ENCODE measurements at regions not wholly inside any gene's neighbourhood (a gene's known extent, or its start where the extent isn't known, plus 50 kb on each side); places are given as distances from the start of the nearest gene placed in this dataset.

DNA sequence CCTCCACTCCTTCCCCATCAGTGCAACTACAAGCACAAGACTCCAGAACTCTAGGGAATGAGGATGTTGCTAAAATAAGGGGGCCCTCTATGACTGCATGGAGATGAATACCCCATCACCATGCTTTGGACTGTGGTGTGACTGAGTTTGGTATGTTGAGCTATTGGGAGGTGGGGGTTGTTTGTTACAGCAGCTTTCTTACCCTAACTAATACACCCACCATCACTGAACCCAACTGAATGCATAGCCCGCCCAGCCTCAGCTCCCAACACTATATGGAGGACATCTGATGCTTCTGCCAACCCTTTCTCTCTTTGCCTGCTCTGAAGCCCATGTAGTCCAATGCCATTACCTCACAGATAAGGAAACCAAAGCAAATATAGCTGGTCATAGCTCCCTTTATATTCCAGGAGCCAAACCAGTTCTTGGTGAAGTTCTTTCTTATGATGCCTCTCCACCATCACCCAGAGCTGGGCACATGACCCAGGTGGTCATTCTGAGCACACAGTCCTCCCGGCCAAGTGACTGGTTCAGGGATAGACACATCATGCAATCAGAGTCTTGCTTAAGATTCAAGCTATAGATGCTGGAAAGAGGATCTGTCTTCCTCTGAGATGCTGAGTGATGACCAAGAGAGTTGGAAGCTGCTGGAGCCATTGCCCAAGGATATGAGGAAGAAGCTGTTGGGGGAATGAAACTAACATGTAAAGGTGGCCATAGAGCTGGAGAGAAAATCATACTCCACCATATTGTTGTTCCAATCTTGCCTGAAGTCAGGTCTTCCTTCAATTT lies 155.6 kb upstream of the HAAO start:
- no peak for DNase-seq

- no peak for DNase-seq
Measured at GRCh38 chr2:42944779-42945415, 152.5 kb upstream of the HAAO start.

GRCh38 chr2:42942990-42943493 lies 150.7 kb upstream of the HAAO start:
- no peak for DNase-seq

DNA sequence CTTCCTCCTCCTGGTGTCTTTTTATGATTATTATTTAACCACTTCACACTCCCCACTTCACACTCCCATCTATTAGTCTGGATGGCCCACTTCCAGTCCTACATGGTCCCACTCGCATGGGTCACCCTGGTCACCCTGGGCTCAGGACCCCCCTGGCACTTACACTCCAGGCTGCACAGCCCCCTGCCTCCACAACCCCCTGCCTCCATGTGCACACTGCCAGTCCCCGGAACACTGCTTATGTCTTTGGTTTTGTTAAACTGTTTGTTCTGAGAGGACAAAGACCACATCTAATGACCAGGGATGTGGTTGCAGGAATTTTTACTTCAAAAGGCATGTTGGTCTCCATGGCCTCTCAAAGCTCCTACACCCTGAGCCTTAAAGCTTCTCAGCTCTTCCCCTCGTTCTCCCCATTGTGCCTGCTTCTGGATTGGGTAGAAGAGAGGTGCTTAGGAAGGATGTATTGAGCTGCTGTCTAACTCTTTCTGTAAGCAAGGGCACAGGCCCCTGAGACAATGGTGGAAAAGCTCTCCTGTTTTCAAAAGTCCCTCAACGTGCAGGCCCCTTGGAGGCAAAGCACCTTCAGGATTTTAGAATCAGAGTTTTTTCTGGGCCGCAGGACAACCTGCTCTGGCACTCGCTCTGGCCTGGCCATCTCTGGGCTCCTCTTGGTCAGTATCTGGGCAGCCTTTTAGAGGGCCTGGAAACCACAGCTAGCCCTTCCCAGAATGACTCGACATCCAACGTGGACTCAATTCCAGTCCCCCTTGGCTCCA lies 150.0 kb upstream of the HAAO start:
- DNase-seq, result no peak

GRCh38 chr2:42941633-42942176 lies 149.3 kb upstream of the HAAO start:
- no peak for DNase-seq

- no peak for DNase-seq
Measured at GRCh38 chr2:42939411-42940206, 147.2 kb upstream of the HAAO start.

GRCh38 chr2:42938671-42939370 lies 146.4 kb upstream of the HAAO start:
- no peak for DNase-seq

DNA sequence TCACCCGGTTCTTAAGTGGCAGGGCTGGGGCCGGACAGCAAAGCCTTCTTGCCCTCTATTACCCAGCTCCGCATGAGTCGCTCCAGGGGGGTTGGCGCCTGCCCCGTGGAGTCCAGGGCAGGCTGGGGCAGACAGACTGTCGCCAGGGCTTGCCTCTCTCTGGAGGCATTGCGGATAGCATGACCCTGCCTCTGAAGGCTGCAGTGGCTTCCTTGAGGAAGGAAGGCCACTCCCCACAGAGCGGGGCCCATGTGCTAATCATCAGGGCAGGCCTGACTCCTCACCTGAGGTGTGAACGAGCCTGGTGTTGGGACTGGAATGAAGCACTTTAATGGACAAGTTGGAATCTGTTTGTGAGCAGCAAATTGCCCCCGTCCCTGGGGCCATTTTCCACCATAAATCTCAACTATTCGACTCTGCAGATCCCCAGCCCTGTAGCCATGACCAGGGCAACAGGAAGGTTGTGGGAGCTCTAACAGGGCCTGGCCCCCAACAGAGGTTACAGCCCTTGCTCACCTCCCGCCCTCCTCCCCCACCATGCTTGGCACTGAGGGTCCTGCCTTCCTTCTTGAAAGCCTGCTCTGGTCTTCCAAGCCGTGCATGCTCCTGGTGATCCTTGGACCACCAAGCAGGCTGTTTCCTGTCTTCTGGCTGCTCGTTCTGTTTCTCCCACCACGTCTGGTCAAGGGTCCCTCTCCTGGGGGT lies 144.9 kb upstream of the HAAO start:
- DNase-seq, result no peak

GRCh38 chr2:42935692-42936671 lies 143.6 kb upstream of the HAAO start:
- no peak for DNase-seq

GRCh38 chr2:42934580-42935186 lies 142.3 kb upstream of the HAAO start:
- no peak for DNase-seq

DNA sequence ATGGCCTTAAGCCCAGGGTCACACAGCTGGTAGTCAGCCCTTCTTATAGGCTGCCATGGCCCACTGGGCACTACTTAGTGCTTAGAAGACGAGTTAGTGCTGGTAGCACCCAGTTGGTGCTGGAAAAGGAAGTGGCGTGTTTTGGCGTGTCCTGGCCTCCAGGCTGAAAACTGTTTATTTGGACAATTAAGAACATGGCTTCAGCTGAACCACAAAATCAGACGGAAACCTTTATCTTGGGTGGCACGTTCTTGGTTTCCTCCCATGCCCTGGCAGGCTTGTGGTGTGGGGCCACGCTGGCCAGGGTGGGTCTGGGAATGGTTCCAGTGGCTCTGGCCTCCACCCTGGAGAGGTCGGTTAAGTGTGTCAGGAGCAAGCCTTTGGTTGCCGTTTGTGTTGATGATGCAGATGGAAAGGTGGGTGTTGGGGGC lies 141.5 kb upstream of the HAAO start:
- DNase-seq, result no peak

GRCh38 chr2:42932271-42933151 lies 140.1 kb upstream of the HAAO start:
- DNase-seq, result no peak

DNA sequence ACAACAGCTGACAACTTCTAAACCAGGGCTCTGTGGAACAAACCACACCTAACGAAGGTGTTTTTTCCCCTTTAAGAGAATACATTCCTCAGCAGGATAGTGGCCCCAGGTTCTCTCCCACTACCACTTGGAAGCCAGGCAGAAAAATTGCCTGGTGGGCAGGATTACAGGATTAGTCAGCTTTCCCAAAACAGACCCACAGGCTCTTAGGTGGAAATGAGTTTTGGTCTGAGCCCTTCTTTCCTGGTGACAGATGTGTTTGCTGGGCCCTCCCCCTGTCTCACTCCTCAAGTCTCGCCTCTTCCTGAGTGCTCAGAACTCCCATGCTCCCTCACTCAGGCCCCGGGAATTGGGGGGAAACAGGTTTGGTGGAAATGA lies 139.4 kb upstream of the HAAO start:
- no peak for DNase-seq

DNA sequence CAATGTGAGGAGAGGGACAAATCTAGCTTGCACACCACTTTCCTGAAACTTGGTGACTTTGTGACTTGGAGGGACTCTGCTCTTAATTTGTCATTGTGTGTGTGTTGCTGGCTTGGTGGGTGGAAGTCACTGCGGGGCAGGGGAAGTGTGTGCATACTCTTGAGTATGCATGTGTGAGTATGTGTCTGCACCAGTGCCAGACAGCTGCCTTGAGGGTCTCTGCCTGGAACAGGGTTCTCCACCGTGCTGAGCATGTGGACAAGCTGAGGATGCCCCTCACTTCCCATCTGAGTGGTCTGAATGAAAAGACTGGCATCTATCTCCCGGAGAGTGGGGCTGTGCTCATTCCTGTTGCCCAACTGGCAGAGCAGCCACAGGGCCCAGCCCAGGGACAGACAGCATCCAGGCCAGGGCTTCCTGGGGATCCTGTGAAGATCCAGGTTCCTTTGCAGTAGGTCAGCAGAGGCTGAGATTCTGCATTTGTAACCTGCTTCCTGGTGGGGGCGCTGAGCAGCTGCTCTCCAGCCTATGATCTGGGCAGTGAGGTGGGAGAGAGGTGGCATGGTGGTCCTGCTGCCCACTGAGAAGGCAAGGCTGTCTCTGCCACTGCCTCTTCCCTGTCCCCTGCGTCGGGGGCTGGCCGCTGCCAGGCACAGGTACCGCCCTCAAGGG lies 138.9 kb upstream of the HAAO start:
- no peak for DNase-seq

- DNase-seq, result no peak
Measured at GRCh38 chr2:42930025-42930581, 137.7 kb upstream of the HAAO start.

- DNase-seq, result no peak
Measured at GRCh38 chr2:42929546-42930024, 137.2 kb upstream of the HAAO start.

Data from NCI-H2107 (cell line).